GM13977 (cell line): ENCODE measurements at regions not wholly inside any gene's neighbourhood (a gene's known extent, or its start where the extent isn't known, plus 50 kb on each side); places are given as distances from the start of the nearest gene placed in this dataset.

Experiments used
- DNase-seq: peaks from one replicate; pipeline ENCODE4 v3.0.0; 2012; ENCODE audit warnings: low spot score
- CTCF ChIP-seq: IDR thresholded peaks from 2 replicates; pipeline ENCODE4 v1.5.1; 2012; ENCODE audit warnings: mild to moderate bottlenecking, control low read depth; ENCODE audit not compliant: insufficient read depth; ENCODE audit errors: extremely low read depth, missing control alignments
- in situ Hi-C: fragments of 300-500 bp; cut with MboI; formaldehyde crosslinking; loops from one replicate; pipeline ENCODE4 v1.12.0; 2022; ENCODE audit warnings: low sequenced_read_pairs, low pct_unique_long_range_greater_than_20kb, mixed read lengths, inconsistent platforms; ENCODE audit not compliant: unreplicated experiment

- no peak for TF ChIP-seq CTCF
- in situ Hi-C loops = no loop called here
- no peak for DNase-seq
These were observed 241.5 kb downstream of the C1orf94 start for GRCh38 chr1:34418166-34418565.

GRCh38 chr1:34419663-34420136, 243.0 kb downstream of the C1orf94 start:
- TF ChIP-seq CTCF = no peak
- no peak for DNase-seq
- in situ Hi-C loops = no loop called here

DNA sequence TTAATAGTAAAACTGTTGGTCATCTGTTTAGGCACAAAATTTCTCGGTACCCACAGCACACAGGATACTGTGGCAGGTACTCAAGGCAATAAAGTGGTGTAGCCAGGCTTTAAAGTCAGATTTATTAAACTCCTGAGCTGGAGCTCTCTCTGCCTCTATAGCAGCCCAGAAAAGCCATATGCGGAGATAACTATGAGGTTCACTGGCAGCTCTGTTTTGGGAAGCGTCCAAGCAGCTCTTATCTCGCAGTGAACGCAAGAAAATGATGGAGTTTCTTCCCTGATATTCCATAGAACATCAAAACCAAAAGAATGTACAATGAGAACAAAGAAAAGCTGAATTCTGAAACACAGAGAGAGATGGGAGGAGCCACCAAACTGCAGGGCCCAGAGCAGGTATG, 248.3 kb downstream of the C1orf94 start:
- in situ Hi-C loops = no loop called here
- TF ChIP-seq CTCF = no peak
- DNase-seq = no peak

DNA sequence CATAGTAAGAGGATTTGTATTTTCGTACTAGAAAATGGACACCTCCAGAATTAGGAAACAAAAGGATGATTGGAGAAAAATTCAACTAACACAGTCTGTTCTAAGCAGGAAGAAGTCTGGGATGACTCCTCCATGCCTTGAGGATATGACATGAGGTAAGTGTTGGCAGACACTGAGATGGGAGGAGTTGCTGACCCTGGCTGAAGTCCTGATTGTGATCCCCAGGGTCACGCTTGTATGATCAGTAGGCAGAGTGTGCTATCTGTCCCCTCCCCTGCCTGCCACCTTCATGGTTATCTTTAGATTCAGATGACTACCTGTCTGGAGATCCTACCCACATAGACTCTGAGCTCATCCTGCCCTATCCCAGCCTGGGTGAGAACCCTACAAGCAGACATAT, 249.1 kb downstream of the C1orf94 start:
- in situ Hi-C loops = no loop called here
- no peak for DNase-seq
- TF ChIP-seq CTCF = no peak

GRCh38 chr1:34426325-34426896, 249.7 kb downstream of the C1orf94 start:
- no peak for TF ChIP-seq CTCF
- in situ Hi-C loops = no loop called here
- DNase-seq = no peak

DNA sequence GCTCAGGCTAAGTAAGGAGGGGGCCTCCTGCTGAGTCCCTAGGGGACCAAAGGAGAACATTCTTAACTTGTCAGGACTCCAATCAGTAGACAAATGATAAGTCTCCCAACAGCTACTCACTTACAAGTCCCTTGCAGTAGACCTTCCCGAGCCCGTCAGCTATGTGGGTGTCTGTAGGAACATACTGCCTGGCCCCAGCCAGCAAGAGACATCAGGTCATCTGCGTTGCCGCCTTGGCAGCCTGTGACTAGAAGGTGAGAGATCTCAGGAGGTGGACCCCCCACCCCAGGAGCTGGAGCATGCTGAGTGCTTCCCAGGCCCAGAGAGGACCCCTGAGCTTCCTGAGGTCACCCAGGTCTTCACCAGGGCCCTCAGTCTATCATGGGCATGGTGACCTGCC, 250.5 kb downstream of the C1orf94 start:
- in situ Hi-C loops = no loop called here
- DNase-seq = no peak
- TF ChIP-seq CTCF = no peak
